Fibroblast of villous mesenchyme (primary cell): ENCODE measurements at regions not wholly inside any gene's neighbourhood (a gene's known extent, or its start where the extent isn't known, plus 50 kb on each side); places are given as distances from the start of the nearest gene placed in this dataset.

ENCODE experiments used
- DNase-seq: peaks from one replicate; pipeline ENCODE4 v3.0.0-alpha.2; 2010; ENCODE audit warnings: low read depth
- H3K4me3 ChIP-seq: 2 replicates; pipeline ENCODE4 v1.5.1; 2011; ENCODE audit warnings: low read depth, mild to moderate bottlenecking, low read length
- CTCF ChIP-seq: IDR thresholded peaks from 2 replicates; pipeline ENCODE4 v1.5.1; 2012; ENCODE audit warnings: low read depth, mild to moderate bottlenecking, low read length; ENCODE audit not compliant: insufficient read depth

GRCh38 chr7:115110523-115110922 lies 188.6 kb downstream of the MDFIC start:
- no peak overlapping the region for H3K4me3 ChIP-seq
- TF ChIP-seq CTCF, result no peak
- no peak for DNase-seq

- no peak overlapping the region for H3K4me3 ChIP-seq
- no peak for TF ChIP-seq CTCF
- DNase-seq, result no peak
Measured at GRCh38 chr7:115106316-115106715, 184.4 kb downstream of the MDFIC start.

- H3K4me3 ChIP-seq, result no peak overlapping the region
- TF ChIP-seq CTCF, result no peak
- no peak for DNase-seq
Measured at GRCh38 chr7:115102738-115103137, 180.8 kb downstream of the MDFIC start.

GRCh38 chr7:115101199-115101598 lies 179.3 kb downstream of the MDFIC start:
- no peak for DNase-seq
- no peak for TF ChIP-seq CTCF
- H3K4me3 ChIP-seq, result no peak overlapping the region

- peak; percentile 69 for DNase-seq
- no peak for TF ChIP-seq CTCF
- no peak overlapping the region for H3K4me3 ChIP-seq
Measured at GRCh38 chr7:115099906-115100305, 178.0 kb downstream of the MDFIC start.

- no peak for TF ChIP-seq CTCF
- no peak overlapping the region for H3K4me3 ChIP-seq
- peak; percentile 86 for DNase-seq
Measured at GRCh38 chr7:115097175-115097671, 175.3 kb downstream of the MDFIC start.

- no peak for TF ChIP-seq CTCF
- DNase-seq, result no peak
Measured at GRCh38 chr7:115096262-115096661, 174.4 kb downstream of the MDFIC start.

More at GRCh38 chr7:115096262-115096661, 174.4 kb downstream of the MDFIC start:
- no peak overlapping the region for H3K4me3 ChIP-seq
